GM12874 (cell line): ENCODE measurements at regions not wholly inside any gene's neighbourhood (a gene's known extent, or its start where the extent isn't known, plus 50 kb on each side); places are given as distances from the start of the nearest gene placed in this dataset.

Experiments used
- TF ChIP-seq, protein P1 (sequence below): IDR thresholded peaks from 2 replicates; pipeline ENCODE4 v1.5.1; 2011; ENCODE audit warnings: low read depth, mild to moderate bottlenecking, control low read depth, low read length, moderate library complexity; ENCODE audit not compliant: insufficient read depth

GRCh38 chr1:218896202-218896601 is 277.5 kb upstream of the LYPLAL1 start:
- TF ChIP-seq, protein P1, sequence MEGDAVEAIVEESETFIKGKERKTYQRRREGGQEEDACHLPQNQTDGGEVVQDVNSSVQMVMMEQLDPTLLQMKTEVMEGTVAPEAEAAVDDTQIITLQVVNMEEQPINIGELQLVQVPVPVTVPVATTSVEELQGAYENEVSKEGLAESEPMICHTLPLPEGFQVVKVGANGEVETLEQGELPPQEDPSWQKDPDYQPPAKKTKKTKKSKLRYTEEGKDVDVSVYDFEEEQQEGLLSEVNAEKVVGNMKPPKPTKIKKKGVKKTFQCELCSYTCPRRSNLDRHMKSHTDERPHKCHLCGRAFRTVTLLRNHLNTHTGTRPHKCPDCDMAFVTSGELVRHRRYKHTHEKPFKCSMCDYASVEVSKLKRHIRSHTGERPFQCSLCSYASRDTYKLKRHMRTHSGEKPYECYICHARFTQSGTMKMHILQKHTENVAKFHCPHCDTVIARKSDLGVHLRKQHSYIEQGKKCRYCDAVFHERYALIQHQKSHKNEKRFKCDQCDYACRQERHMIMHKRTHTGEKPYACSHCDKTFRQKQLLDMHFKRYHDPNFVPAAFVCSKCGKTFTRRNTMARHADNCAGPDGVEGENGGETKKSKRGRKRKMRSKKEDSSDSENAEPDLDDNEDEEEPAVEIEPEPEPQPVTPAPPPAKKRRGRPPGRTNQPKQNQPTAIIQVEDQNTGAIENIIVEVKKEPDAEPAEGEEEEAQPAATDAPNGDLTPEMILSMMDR, result no peak

DNA sequence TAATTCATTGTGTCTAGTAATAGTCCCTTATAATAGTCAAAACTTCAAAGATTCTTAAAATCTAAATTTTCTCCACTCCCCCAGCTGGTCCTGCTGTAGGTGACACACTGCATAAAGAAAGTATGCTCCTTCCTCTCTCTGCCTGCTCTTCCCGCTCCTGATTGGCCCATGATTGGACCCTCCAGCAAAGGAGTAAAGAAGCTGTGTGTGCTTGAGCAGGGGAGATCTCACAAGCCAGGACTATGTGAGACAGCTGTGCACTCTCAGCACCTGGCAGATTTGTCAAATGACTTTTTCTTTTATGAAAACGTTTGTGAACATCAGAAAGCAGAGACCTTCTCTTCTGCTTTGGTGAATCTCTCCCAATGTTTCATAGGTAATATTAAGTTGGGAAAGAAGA is 274.8 kb upstream of the LYPLAL1 start:
- TF ChIP-seq, protein P1, result no peak

DNA sequence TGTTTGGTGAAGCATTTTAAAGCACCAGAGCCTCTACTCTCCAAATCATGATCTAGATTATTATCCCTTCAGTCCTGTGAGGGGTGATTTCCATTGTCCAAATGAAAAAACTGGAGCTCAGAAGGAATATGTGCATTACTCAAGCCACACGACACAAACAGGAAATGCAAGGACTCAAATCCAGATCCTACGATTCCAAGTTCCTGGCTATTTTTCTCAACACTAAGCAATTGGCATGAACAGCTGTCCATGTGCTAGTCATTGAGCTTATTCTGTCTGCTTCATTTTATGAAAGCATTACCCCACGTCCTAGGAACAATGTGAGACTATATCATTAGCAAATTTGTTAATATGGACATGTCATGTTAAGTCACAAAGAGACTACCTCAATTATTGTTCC is 273.1 kb upstream of the LYPLAL1 start:
- TF ChIP-seq, protein P1, result no peak

- TF ChIP-seq, protein P1, result no peak
Observed at GRCh38 chr1:218904416-218904815, 269.3 kb upstream of the LYPLAL1 start.

DNA sequence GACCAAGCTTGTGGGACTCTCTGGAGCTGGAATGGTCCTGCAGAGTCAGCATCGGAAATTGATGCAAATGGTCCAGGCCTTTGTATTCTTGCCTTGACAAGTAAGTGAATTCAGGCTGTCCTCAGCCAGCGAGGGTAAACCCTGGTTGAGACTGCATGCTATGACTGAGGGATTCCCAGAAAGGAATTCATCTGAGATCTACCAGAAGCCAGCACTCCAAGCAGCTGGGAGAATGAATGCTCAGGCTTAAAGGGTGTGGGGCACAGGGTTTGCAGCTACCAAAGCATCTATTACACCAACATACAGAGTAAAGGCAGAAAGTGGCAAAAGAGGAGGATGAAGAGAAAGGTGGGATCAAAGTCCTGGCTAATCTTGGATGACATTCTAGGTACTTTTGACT is 257.0 kb upstream of the LYPLAL1 start:
- TF ChIP-seq, protein P1, result no peak

GRCh38 chr1:218917656-218918055 is 256.0 kb upstream of the LYPLAL1 start:
- TF ChIP-seq, protein P1, result no peak

GRCh38 chr1:218925777-218926176 is 247.9 kb upstream of the LYPLAL1 start:
- TF ChIP-seq, protein P1, result no peak

GRCh38 chr1:218926631-218927030 is 247.0 kb upstream of the LYPLAL1 start:
- TF ChIP-seq, protein P1, result no peak
